Liver (tissue), 8 donors: ENCODE measurements at regions not wholly inside any gene's neighbourhood (a gene's known extent, or its start where the extent isn't known, plus 50 kb on each side); places are given as distances from the start of the nearest gene placed in this dataset.

Source experiments
- DNase-seq: peaks from one replicate; pipeline ENCODE4 v3.0.0-alpha.2; 2017; ENCODE audit warnings: low spot score
- H3K27ac ChIP-seq, 2 donors: one replicate each; pipeline ENCODE4 v1.7.0; 2013; ENCODE audit warnings: inconsistent platforms in 2 of 2, low read length in 2 of 2, control low read depth in 1 of 2, low read depth in 1 of 2, mild to moderate bottlenecking in 1 of 2
- H3K27me3 ChIP-seq, 4 donors: one replicate each; pipeline versions ENCODE4 v1.6.1 to v1.7.0; 2013; ENCODE audit warnings: low read length in 3 of 4, inconsistent platforms in 1 of 4, mild to moderate bottlenecking in 1 of 4, moderate library complexity in 1 of 4; ENCODE audit not compliant: control insufficient read depth in 4 of 4, insufficient read depth in 4 of 4
- H3K36me3 ChIP-seq, 4 donors: one replicate each; pipeline versions ENCODE4 v1.6.1 to v1.7.0; 2013; ENCODE audit warnings: low read length in 3 of 4, mild to moderate bottlenecking in 3 of 4, low read depth in 1 of 4, moderate library complexity in 1 of 4; ENCODE audit not compliant: control insufficient read depth in 4 of 4, insufficient read depth in 3 of 4
- H3K4me1 ChIP-seq, 4 donors: one replicate each; pipeline versions ENCODE4 v1.6.1 to v1.7.0; 2013; ENCODE audit warnings: low read length in 3 of 4, mild to moderate bottlenecking in 3 of 4, moderate library complexity in 1 of 4; ENCODE audit not compliant: control insufficient read depth in 4 of 4, insufficient read depth in 4 of 4
- H3K4me3 ChIP-seq, 3 donors: one replicate each; pipeline versions ENCODE4 v1.6.1 to v1.7.0; 2013; ENCODE audit warnings: low read length in 3 of 3, control low read depth in 1 of 3, low read depth in 1 of 3, mild to moderate bottlenecking in 1 of 3
- H3K9ac ChIP-seq, 2 donors: one replicate each; pipeline ENCODE4 v1.7.0; 2013; ENCODE audit warnings: low read length in 2 of 2, mild to moderate bottlenecking in 2 of 2, moderate library complexity in 2 of 2, control low read depth in 1 of 2, low read depth in 1 of 2
- H3K9me3 ChIP-seq, 4 donors: one replicate each; pipeline versions ENCODE4 v1.6.1 to v1.7.0; 2013; ENCODE audit warnings: low read length in 3 of 4; ENCODE audit not compliant: control insufficient read depth in 4 of 4
- EGR1 ChIP-seq, 2 donors: IDR thresholded peaks; 2 replicates each; pipeline ENCODE4 v1.6.1; 2016 to 2018; ENCODE audit warnings: antibody characterized with exemption in 2 of 2, low read depth in 2 of 2
- FOXA1 ChIP-seq: IDR thresholded peaks from 2 replicates; pipeline ENCODE4 v1.6.1; 2016; ENCODE audit warnings: antibody characterized with exemption
- FOXA2 ChIP-seq: IDR thresholded peaks from 2 replicates; pipeline ENCODE4 v1.6.1; 2016; ENCODE audit warnings: antibody characterized with exemption
- GABPA ChIP-seq, 2 donors: IDR thresholded peaks in 1 of 2; conservative IDR thresholded peaks in 1 of 2; 2 replicates each; pipeline ENCODE4 v1.6.1; 2016; ENCODE audit warnings: antibody characterized with exemption in 2 of 2, mild to moderate bottlenecking in 1 of 2, moderate library complexity in 1 of 2
- HNF4A ChIP-seq, 2 donors: conservative IDR thresholded peaks; 2 replicates each; pipeline ENCODE4 v1.6.1; 2016; ENCODE audit warnings: antibody characterized with exemption in 2 of 2, mild to moderate bottlenecking in 2 of 2
- HNF4G ChIP-seq: IDR thresholded peaks from 2 replicates; pipeline ENCODE4 v1.6.1; 2016; ENCODE audit warnings: antibody characterized with exemption
- JUND ChIP-seq, 2 donors: IDR thresholded peaks; 2 replicates each; pipeline ENCODE4 v1.6.1; 2016; ENCODE audit warnings: antibody characterized with exemption in 2 of 2
- NR2F2 ChIP-seq: IDR thresholded peaks from 2 replicates; pipeline ENCODE4 v1.6.1; 2016; ENCODE audit warnings: antibody characterized with exemption
- RAD21 ChIP-seq, 2 donors: IDR thresholded peaks; 2 replicates each; pipeline ENCODE4 v1.6.1; 2016; ENCODE audit warnings: antibody characterized with exemption in 2 of 2, mild to moderate bottlenecking in 2 of 2
- RXRA ChIP-seq, 2 donors: IDR thresholded peaks; 2 replicates each; pipeline ENCODE4 v1.6.1; 2017 to 2018; ENCODE audit warnings: antibody characterized with exemption in 2 of 2, mild to moderate bottlenecking in 1 of 2
- SP1 ChIP-seq: IDR thresholded peaks from 2 replicates; pipeline ENCODE4 v1.6.1; 2018; ENCODE audit warnings: antibody characterized with exemption, mild to moderate bottlenecking
- TAF1 ChIP-seq: conservative IDR thresholded peaks from 2 replicates; pipeline ENCODE4 v1.6.1; 2016; ENCODE audit warnings: antibody characterized with exemption, mild to moderate bottlenecking
- YY1 ChIP-seq: IDR thresholded peaks from 2 replicates; pipeline ENCODE4 v1.6.1; 2016; ENCODE audit warnings: antibody characterized with exemption, mild to moderate bottlenecking
- WGBS: extraction: QIAGEN DNeasy Blood & Tissue Kit; methylation state at CpG from one replicate; pipeline ENCODE4 v1.1.7; 2013; 5-methylcytosine and 5-hydroxymethylcytosine counted together
- TF ChIP-seq, protein P1 (sequence below): fragments of 150-350 bp; IDR thresholded peaks from 2 replicates; pipeline ENCODE4 v1.5.1; 2017; ENCODE audit warnings: improper control_type of control experiment, low read depth, low read length; ENCODE audit not compliant: missing input control
- TF ChIP-seq, protein P2 (sequence below): IDR thresholded peaks from 2 replicates; pipeline ENCODE4 v1.6.1; 2016; ENCODE audit warnings: antibody characterized with exemption
- TF ChIP-seq, protein P3 (sequence below): IDR thresholded peaks from 2 replicates; pipeline ENCODE4 v1.6.1; 2016; ENCODE audit warnings: antibody characterized with exemption
- TF ChIP-seq, protein P4 (sequence below): IDR thresholded peaks from 2 replicates; pipeline ENCODE4 v1.6.1; 2016; ENCODE audit warnings: antibody characterized with exemption
- TF ChIP-seq, protein P5 (sequence below): IDR thresholded peaks from 2 replicates; pipeline ENCODE4 v1.6.1; 2016; ENCODE audit warnings: antibody characterized with exemption, mild to moderate bottlenecking
- donor health status: healthy.
- donor health status: healthy.
- donor health status: healthy.
- donor health status: healthy.
- donor health status: healthy.

DNA sequence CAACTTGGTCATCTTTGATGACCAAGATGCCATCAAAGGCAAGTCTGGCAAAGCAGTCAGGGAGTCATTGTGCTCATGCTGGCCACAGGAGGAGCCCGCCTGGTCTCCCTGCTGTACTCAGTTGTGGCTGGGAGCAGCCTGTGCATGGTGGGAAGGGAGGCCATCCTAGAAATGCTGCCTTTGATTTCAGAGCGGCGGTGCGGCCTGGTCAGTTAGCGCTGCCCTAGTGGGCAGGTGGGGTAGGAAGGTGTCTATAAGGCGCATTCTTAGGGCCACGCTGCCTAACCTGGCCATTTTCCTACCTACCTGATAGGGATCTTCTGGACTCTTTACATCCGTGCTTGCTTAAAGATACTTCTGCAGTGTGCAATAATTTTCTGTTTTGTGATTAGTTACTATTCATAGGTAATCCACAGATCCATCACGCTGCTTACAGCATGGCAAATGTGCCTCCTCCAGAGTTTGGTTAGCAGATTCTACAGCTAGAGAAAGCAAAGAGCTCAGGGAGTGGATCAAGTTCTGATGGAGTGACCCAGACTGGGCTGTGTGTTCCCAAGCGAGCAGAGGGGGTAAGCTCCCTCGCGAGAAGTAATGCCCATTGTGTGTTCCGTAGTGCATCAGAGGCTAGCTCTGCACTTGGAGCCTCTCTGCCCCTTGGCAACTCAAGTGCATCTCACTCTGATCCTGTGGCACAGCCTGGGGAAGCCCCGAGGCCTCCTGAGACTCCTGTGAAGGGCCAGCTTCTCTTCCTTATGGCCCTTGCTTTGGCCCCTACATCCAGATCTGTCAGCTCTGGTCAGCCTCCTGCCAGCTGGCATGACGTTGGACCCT, 970.1 kb upstream of the ZNF722 start:
- no peak for TF ChIP-seq NR2F2
- TF ChIP-seq, protein P1, sequence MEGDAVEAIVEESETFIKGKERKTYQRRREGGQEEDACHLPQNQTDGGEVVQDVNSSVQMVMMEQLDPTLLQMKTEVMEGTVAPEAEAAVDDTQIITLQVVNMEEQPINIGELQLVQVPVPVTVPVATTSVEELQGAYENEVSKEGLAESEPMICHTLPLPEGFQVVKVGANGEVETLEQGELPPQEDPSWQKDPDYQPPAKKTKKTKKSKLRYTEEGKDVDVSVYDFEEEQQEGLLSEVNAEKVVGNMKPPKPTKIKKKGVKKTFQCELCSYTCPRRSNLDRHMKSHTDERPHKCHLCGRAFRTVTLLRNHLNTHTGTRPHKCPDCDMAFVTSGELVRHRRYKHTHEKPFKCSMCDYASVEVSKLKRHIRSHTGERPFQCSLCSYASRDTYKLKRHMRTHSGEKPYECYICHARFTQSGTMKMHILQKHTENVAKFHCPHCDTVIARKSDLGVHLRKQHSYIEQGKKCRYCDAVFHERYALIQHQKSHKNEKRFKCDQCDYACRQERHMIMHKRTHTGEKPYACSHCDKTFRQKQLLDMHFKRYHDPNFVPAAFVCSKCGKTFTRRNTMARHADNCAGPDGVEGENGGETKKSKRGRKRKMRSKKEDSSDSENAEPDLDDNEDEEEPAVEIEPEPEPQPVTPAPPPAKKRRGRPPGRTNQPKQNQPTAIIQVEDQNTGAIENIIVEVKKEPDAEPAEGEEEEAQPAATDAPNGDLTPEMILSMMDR = no peak
- TF ChIP-seq EGR1 (IDR thresholded peaks at IDR 0.05; ENCODE audit: low read depth in 2 of 2) = no peak
- no peaks in the 10 kb centered on the region for H3K4me1 ChIP-seq
- H3K9ac ChIP-seq = no peak overlapping the region
- WGBS = 73% methylated on average over 15 of the region's 15 CpGs
- no peak overlapping the region for H3K4me3 ChIP-seq
- H3K27me3 ChIP-seq = no peaks in the 10 kb centered on the region
- no peaks in the 10 kb centered on the region for H3K36me3 ChIP-seq
- DNase-seq = peak; percentile 12
- no peak overlapping the region for H3K27ac ChIP-seq
- peaks cover 0 to 8% (median 3%) of the 10 kb centered on the region in 4 donors for H3K9me3 ChIP-seq

DNA sequence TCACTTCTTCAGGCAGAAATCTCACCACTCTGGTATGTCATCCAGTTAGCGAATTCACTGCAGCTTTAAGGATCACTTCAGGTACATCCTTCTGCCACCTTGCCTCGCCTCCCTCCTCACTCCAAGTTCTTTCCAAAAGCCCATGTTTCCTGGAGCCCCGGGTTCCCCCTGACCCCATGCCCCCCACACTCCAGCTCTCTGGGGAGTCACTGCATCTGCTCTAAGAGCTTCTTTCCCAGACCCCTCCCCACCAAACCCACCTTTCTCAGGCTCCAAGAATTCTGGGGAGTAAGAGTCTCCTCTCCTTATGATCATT, 969.5 kb upstream of the ZNF722 start:
- H3K9ac ChIP-seq = no peak overlapping the region
- H3K27me3 ChIP-seq = no peaks in the 10 kb centered on the region
- H3K4me1 ChIP-seq = no peaks in the 10 kb centered on the region
- H3K4me3 ChIP-seq = no peak overlapping the region
- TF ChIP-seq HNF4A (conservative IDR thresholded peaks at IDR 0.05) (no peak), SP1 (no peak), YY1 (no peak), RAD21 (IDR thresholded peaks at IDR 0.05) (no peak), TAF1 (no peak), NR2F2 (no peak), EGR1 (IDR thresholded peaks at IDR 0.05; ENCODE audit: low read depth in 2 of 2) (no peak), JUND (IDR thresholded peaks at IDR 0.05) (no peak), RXRA (IDR thresholded peaks at IDR 0.05) (no peak), FOXA1 (no peak), GABPA (IDR thresholded peaks at IDR 0.05 in 1 of 2, conservative IDR thresholded peaks at IDR 0.05 in 1 of 2) (no peak), FOXA2 (no peak), HNF4G (no peak)
- TF ChIP-seq, protein P2, sequence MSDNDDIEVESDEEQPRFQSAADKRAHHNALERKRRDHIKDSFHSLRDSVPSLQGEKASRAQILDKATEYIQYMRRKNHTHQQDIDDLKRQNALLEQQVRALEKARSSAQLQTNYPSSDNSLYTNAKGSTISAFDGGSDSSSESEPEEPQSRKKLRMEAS = no peak
- TF ChIP-seq, protein P3, sequence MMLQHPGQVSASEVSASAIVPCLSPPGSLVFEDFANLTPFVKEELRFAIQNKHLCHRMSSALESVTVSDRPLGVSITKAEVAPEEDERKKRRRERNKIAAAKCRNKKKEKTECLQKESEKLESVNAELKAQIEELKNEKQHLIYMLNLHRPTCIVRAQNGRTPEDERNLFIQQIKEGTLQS = no peak
- TF ChIP-seq, protein P4, sequence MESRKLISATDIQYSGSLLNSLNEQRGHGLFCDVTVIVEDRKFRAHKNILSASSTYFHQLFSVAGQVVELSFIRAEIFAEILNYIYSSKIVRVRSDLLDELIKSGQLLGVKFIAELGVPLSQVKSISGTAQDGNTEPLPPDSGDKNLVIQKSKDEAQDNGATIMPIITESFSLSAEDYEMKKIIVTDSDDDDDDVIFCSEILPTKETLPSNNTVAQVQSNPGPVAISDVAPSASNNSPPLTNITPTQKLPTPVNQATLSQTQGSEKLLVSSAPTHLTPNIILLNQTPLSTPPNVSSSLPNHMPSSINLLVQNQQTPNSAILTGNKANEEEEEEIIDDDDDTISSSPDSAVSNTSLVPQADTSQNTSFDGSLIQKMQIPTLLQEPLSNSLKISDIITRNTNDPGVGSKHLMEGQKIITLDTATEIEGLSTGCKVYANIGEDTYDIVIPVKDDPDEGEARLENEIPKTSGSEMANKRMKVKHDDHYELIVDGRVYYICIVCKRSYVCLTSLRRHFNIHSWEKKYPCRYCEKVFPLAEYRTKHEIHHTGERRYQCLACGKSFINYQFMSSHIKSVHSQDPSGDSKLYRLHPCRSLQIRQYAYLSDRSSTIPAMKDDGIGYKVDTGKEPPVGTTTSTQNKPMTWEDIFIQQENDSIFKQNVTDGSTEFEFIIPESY = no peak
- TF ChIP-seq, protein P5, sequence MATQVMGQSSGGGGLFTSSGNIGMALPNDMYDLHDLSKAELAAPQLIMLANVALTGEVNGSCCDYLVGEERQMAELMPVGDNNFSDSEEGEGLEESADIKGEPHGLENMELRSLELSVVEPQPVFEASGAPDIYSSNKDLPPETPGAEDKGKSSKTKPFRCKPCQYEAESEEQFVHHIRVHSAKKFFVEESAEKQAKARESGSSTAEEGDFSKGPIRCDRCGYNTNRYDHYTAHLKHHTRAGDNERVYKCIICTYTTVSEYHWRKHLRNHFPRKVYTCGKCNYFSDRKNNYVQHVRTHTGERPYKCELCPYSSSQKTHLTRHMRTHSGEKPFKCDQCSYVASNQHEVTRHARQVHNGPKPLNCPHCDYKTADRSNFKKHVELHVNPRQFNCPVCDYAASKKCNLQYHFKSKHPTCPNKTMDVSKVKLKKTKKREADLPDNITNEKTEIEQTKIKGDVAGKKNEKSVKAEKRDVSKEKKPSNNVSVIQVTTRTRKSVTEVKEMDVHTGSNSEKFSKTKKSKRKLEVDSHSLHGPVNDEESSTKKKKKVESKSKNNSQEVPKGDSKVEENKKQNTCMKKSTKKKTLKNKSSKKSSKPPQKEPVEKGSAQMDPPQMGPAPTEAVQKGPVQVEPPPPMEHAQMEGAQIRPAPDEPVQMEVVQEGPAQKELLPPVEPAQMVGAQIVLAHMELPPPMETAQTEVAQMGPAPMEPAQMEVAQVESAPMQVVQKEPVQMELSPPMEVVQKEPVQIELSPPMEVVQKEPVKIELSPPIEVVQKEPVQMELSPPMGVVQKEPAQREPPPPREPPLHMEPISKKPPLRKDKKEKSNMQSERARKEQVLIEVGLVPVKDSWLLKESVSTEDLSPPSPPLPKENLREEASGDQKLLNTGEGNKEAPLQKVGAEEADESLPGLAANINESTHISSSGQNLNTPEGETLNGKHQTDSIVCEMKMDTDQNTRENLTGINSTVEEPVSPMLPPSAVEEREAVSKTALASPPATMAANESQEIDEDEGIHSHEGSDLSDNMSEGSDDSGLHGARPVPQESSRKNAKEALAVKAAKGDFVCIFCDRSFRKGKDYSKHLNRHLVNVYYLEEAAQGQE = no peak
- no peaks in the 10 kb centered on the region for H3K36me3 ChIP-seq
- no peak for DNase-seq
- 43% methylated on average over 3 of the region's 3 CpGs for WGBS
- H3K27ac ChIP-seq = no peak overlapping the region
- H3K9me3 ChIP-seq = peaks cover 0 to 8% (median 2%) of the 10 kb centered on the region in 4 donors
